Stimulated activated naive CD8-positive, alpha-beta T cell treated with anti-CD3 and anti-CD28 coated beads, Interleukin-15, amount 100 ng/mL, for 72 hours (primary cell): ENCODE measurements at regions not wholly inside any gene's neighbourhood (a gene's known extent, or its start where the extent isn't known, plus 50 kb on each side); places are given as distances from the start of the nearest gene placed in this dataset.

Experiments used
- ATAC-seq: fragments of 150-1000 bp; cut with Tn5 transposase; 2 replicates; pipeline ENCODE4 v1.10.0; 2021; ENCODE audit warnings: mild to moderate bottlenecking, moderate library complexity
- DNase-seq, 2 donors: peaks; one replicate each; pipeline ENCODE4 v3.0.0; 2021 to 2022
- H3K27ac Mint-ChIP-seq, 2 donors: one replicate each; pipeline ENCODE4 v1.8.0; 2022; ENCODE audit warnings: mild to moderate bottlenecking in 2 of 2, mixed read lengths in 2 of 2, moderate library complexity in 2 of 2
- H3K27me3 Mint-ChIP-seq: one replicate; pipeline ENCODE4 v1.8.0; 2022; ENCODE audit warnings: mixed read lengths
- H3K4me1 Mint-ChIP-seq: one replicate; pipeline ENCODE4 v1.8.0; 2022; ENCODE audit warnings: mild to moderate bottlenecking, mixed read lengths
- H3K4me3 Mint-ChIP-seq, 2 donors: one replicate each; pipeline ENCODE4 v1.8.0; 2022; ENCODE audit warnings: mild to moderate bottlenecking in 2 of 2, mixed read lengths in 2 of 2, moderate library complexity in 1 of 2
- H3K9me3 Mint-ChIP-seq, 2 donors: one replicate each; pipeline ENCODE4 v1.8.0; 2022; ENCODE audit warnings: mixed read lengths in 2 of 2

- Mint-ChIP-seq H3K4me3 (no peak overlapping the region), H3K4me1 (no peaks in the 10 kb centered on the region), H3K27me3 (peaks cover 7% of the 10 kb centered on the region), H3K27ac (no peak overlapping the region), H3K9me3 (no peaks in the 10 kb centered on the region)
- ATAC-seq (no peak), DNase-seq (no peak)
Observed at GRCh38 chr15:94815110-94815731, 583.9 kb downstream of the MCTP2 start.

- no peak overlapping the region for H3K4me3 Mint-ChIP-seq
- H3K27ac Mint-ChIP-seq = no peak overlapping the region
- peaks cover 7% of the 10 kb centered on the region for H3K27me3 Mint-ChIP-seq
- ATAC-seq (no peak), DNase-seq (no peak)
- no peaks in the 10 kb centered on the region for H3K9me3 Mint-ChIP-seq
- H3K4me1 Mint-ChIP-seq = no peaks in the 10 kb centered on the region
Observed at GRCh38 chr15:94815914-94816313, 584.6 kb downstream of the MCTP2 start.

GRCh38 chr15:94829887-94830884, 598.8 kb downstream of the MCTP2 start:
- Mint-ChIP-seq H3K27me3 (peaks cover 12% of the 10 kb centered on the region), H3K27ac (no peak overlapping the region), H3K4me3 (no peak overlapping the region), H3K9me3 (peaks cover 0 to 12% of the 10 kb centered on the region in 2 donors), H3K4me1 (no peaks in the 10 kb centered on the region)
- DNase-seq = no peak
- ATAC-seq = no peak

- Mint-ChIP-seq H3K27ac (no peak overlapping the region), H3K27me3 (peaks cover 12% of the 10 kb centered on the region), H3K4me1 (no peaks in the 10 kb centered on the region), H3K4me3 (no peak overlapping the region), H3K9me3 (peaks cover 0 to 12% of the 10 kb centered on the region in 2 donors)
- DNase-seq (no peak), ATAC-seq (no peak)
Observed at GRCh38 chr15:94834000-94834399, 602.6 kb downstream of the MCTP2 start.

GRCh38 chr15:94834494-94834893, 603.1 kb downstream of the MCTP2 start:
- Mint-ChIP-seq H3K9me3 (peaks cover 0 to 12% of the 10 kb centered on the region in 2 donors), H3K4me1 (no peaks in the 10 kb centered on the region), H3K4me3 (no peak overlapping the region), H3K27me3 (peaks cover 12% of the 10 kb centered on the region), H3K27ac (no peak overlapping the region)
- no peak for ATAC-seq
- DNase-seq = no peak

- no peak for ATAC-seq
- H3K4me1 Mint-ChIP-seq = no peaks in the 10 kb centered on the region
Observed at GRCh38 chr15:94838281-94838680, 606.9 kb downstream of the MCTP2 start.

GRCh38 chr15:94840794-94841783, 609.7 kb downstream of the MCTP2 start:
- no peak overlapping the region for H3K27ac Mint-ChIP-seq
- H3K27me3 Mint-ChIP-seq = peaks cover 49% of the 10 kb centered on the region
- H3K4me1 Mint-ChIP-seq = no peaks in the 10 kb centered on the region
- no peak overlapping the region for H3K4me3 Mint-ChIP-seq
- ATAC-seq = no peak
- no peaks in the 10 kb centered on the region for H3K9me3 Mint-ChIP-seq
- no peak for DNase-seq

More at GRCh38 chr15:94838281-94838680, 606.9 kb downstream of the MCTP2 start:
- DNase-seq = no peak
- Mint-ChIP-seq H3K27ac (no peak overlapping the region), H3K4me3 (no peak overlapping the region), H3K9me3 (no peaks in the 10 kb centered on the region), H3K27me3 (peaks cover 26% of the 10 kb centered on the region)

- Mint-ChIP-seq H3K9me3 (peaks cover 6 to 8% of the 10 kb centered on the region in 2 donors), H3K4me1 (no peaks in the 10 kb centered on the region), H3K4me3 (no peak overlapping the region), H3K27me3 (peaks cover 65% of the 10 kb centered on the region), H3K27ac (no peak overlapping the region)
- ATAC-seq = no peak
- no peak for DNase-seq
Observed at GRCh38 chr15:94843060-94843459, 611.7 kb downstream of the MCTP2 start.

GRCh38 chr15:94844198-94844537, 612.8 kb downstream of the MCTP2 start:
- DNase-seq (no peak), ATAC-seq (no peak)
- Mint-ChIP-seq H3K27me3 (peaks cover 65% of the 10 kb centered on the region), H3K4me3 (no peak overlapping the region), H3K4me1 (no peaks in the 10 kb centered on the region), H3K9me3 (peaks cover 6 to 8% of the 10 kb centered on the region in 2 donors), H3K27ac (no peak overlapping the region)

GRCh38 chr15:94844538-94845389, 613.4 kb downstream of the MCTP2 start:
- H3K27ac Mint-ChIP-seq = no peak overlapping the region
- peaks cover 6 to 8% of the 10 kb centered on the region in 2 donors for H3K9me3 Mint-ChIP-seq
- no peaks in the 10 kb centered on the region for H3K4me1 Mint-ChIP-seq
- H3K27me3 Mint-ChIP-seq = peaks cover 65% of the 10 kb centered on the region
- ATAC-seq = peak; percentile 48
- DNase-seq = peak in 1 of 2 donors; percentile 2
- no peak overlapping the region for H3K4me3 Mint-ChIP-seq

- DNase-seq (no peak), ATAC-seq (no peak)
- Mint-ChIP-seq H3K27me3 (peaks cover 65% of the 10 kb centered on the region), H3K9me3 (peaks cover 6 to 8% of the 10 kb centered on the region in 2 donors), H3K4me1 (no peaks in the 10 kb centered on the region), H3K27ac (no peak overlapping the region), H3K4me3 (no peak overlapping the region)
Observed at GRCh38 chr15:94845390-94845716, 614.0 kb downstream of the MCTP2 start.

GRCh38 chr15:94847325-94847724, 616.0 kb downstream of the MCTP2 start:
- Mint-ChIP-seq H3K4me3 (no peak overlapping the region), H3K27ac (no peak overlapping the region), H3K9me3 (peaks cover 8 to 12% of the 10 kb centered on the region in 2 donors), H3K27me3 (peaks cover 56% of the 10 kb centered on the region), H3K4me1 (no peaks in the 10 kb centered on the region)
- no peak for DNase-seq
- ATAC-seq = no peak

- H3K27me3 Mint-ChIP-seq = peaks cover 49% of the 10 kb centered on the region
- H3K27ac Mint-ChIP-seq = no peak overlapping the region
- no peaks in the 10 kb centered on the region for H3K4me1 Mint-ChIP-seq
- H3K4me3 Mint-ChIP-seq = no peak overlapping the region
- H3K9me3 Mint-ChIP-seq = peaks cover 8 to 12% of the 10 kb centered on the region in 2 donors
- DNase-seq = no peak
- no peak for ATAC-seq
Observed at GRCh38 chr15:94848054-94848453, 616.7 kb downstream of the MCTP2 start.

GRCh38 chr15:94855018-94855408, 623.7 kb downstream of the MCTP2 start:
- no peak for ATAC-seq
- Mint-ChIP-seq H3K4me1 (no peaks in the 10 kb centered on the region), H3K27ac (no peak overlapping the region), H3K27me3 (peaks cover 23% of the 10 kb centered on the region), H3K4me3 (no peak overlapping the region), H3K9me3 (peaks cover 6 to 11% of the 10 kb centered on the region in 2 donors)
- DNase-seq = no peak
